Mesenchymal stem cell (in vitro differentiated cells and primary cell): ENCODE measurements at regions not wholly inside any gene's neighbourhood (a gene's known extent, or its start where the extent isn't known, plus 50 kb on each side); places are given as distances from the start of the nearest gene placed in this dataset.
A peak's percentile ranks its signal among the peaks of the same experiment; 100 is the strongest.
"Not testable (repeated sequence)": the region's sequence is repeated elsewhere in the genome, so short reads cannot be mapped to it uniquely, and the experiment has no call there.

Source experiments
- DNase-seq: peaks from one replicate; pipeline ENCODE4 v3.0.0-alpha.2; 2013
- H2AFZ ChIP-seq: one replicate; pipeline ENCODE4 v1.6.1; 2013; ENCODE audit warnings: low read depth, mild to moderate bottlenecking, control low read depth, inconsistent platforms, low read length, moderate library complexity
- H2AK5ac ChIP-seq: 2 replicates; pipeline ENCODE4 v1.6.1; 2013; ENCODE audit warnings: low read length, moderate library complexity, mild to moderate bottlenecking, inconsistent platforms; ENCODE audit not compliant: severe bottlenecking
- H2BK120ac ChIP-seq: one replicate; pipeline ENCODE4 v1.6.1; 2013; ENCODE audit warnings: low read depth, mild to moderate bottlenecking, inconsistent platforms, low read length, moderate library complexity
- H2BK12ac ChIP-seq, 2 experiments: one replicate each; pipeline ENCODE4 v1.6.1; 2013; ENCODE audit warnings: inconsistent platforms in 2 of 2, low read length in 2 of 2, mild to moderate bottlenecking in 2 of 2, moderate library complexity in 2 of 2, control low read depth in 1 of 2
- H2BK15ac ChIP-seq: one replicate; pipeline ENCODE4 v1.6.1; 2013; ENCODE audit warnings: mild to moderate bottlenecking, low read depth, inconsistent platforms; ENCODE audit not compliant: poor library complexity, severe bottlenecking
- H2BK5ac ChIP-seq: 2 replicates; pipeline ENCODE4 v1.6.1; 2013; ENCODE audit warnings: low read depth, mild to moderate bottlenecking, low read length, control low read depth, inconsistent platforms; ENCODE audit not compliant: poor library complexity, severe bottlenecking
- H3K14ac ChIP-seq, 2 experiments: one replicate each; pipeline ENCODE4 v1.6.1; 2013; ENCODE audit warnings: inconsistent platforms in 2 of 2, low read length in 2 of 2, control low read depth in 1 of 2, mild to moderate bottlenecking in 1 of 2, moderate library complexity in 1 of 2
- H3K18ac ChIP-seq, 2 experiments: one replicate each; pipeline ENCODE4 v1.6.1; 2013; ENCODE audit warnings: inconsistent platforms in 2 of 2, low read length in 2 of 2, control low read depth in 1 of 2, low read depth in 1 of 2, mild to moderate bottlenecking in 1 of 2
- H3K23ac ChIP-seq, 2 experiments: one replicate each; pipeline ENCODE4 v1.6.1; 2013; ENCODE audit warnings: inconsistent platforms in 2 of 2, low read length in 2 of 2, mild to moderate bottlenecking in 2 of 2, moderate library complexity in 2 of 2, control low read depth in 1 of 2
- H3K27ac ChIP-seq: 2 replicates; pipeline ENCODE4 v1.5.1; 2013; ENCODE audit warnings: mild to moderate bottlenecking, moderate library complexity, low read length, control low read depth, inconsistent platforms; ENCODE audit not compliant: poor library complexity, severe bottlenecking
- H3K27me3 ChIP-seq, 2 experiments: 2 replicates each; pipeline versions ENCODE4 v1.6.1 to v1.7.0; 2013; ENCODE audit warnings: low read length in 2 of 2, mild to moderate bottlenecking in 2 of 2, moderate library complexity in 2 of 2, control low read depth in 1 of 2, inconsistent platforms in 1 of 2; ENCODE audit not compliant: control insufficient read depth in 1 of 2, insufficient read depth in 1 of 2
- H3K36me3 ChIP-seq, 2 experiments: 2 replicates each; pipeline versions ENCODE4 v1.6.1 to v1.7.0; 2013; ENCODE audit warnings: low read length in 2 of 2, control low read depth in 1 of 2, inconsistent platforms in 1 of 2, low read depth in 1 of 2, mild to moderate bottlenecking in 1 of 2; ENCODE audit not compliant: insufficient read depth in 2 of 2, control insufficient read depth in 1 of 2
- H3K4ac ChIP-seq, 2 experiments: one replicate each; pipeline ENCODE4 v1.6.1; 2013; ENCODE audit warnings: inconsistent platforms in 2 of 2, low read length in 2 of 2, mild to moderate bottlenecking in 2 of 2, moderate library complexity in 2 of 2, control low read depth in 1 of 2, low read depth in 1 of 2
- H3K4me1 ChIP-seq: 2 replicates; pipeline ENCODE4 v1.6.1; 2013; ENCODE audit warnings: low read depth, low read length, control low read depth; ENCODE audit not compliant: control insufficient read depth, insufficient read depth
- H3K4me2 ChIP-seq: 2 replicates; pipeline ENCODE4 v1.6.1; 2013; ENCODE audit warnings: low read length, mild to moderate bottlenecking, inconsistent platforms; ENCODE audit not compliant: poor library complexity, severe bottlenecking
- H3K4me3 ChIP-seq, 2 experiments: 2 replicates each; pipeline versions ENCODE4 v1.5.1 to v1.7.0; 2013; ENCODE audit warnings: low read length in 2 of 2, mild to moderate bottlenecking in 2 of 2, control low read depth in 1 of 2, low read depth in 1 of 2; ENCODE audit not compliant: insufficient read depth in 1 of 2
- H3K79me1 ChIP-seq: replicated peaks from 2 replicates; pipeline ENCODE4 v1.6.1; 2013; ENCODE audit warnings: mild to moderate bottlenecking, control low read depth, low read length, inconsistent platforms; ENCODE audit not compliant: poor library complexity, severe bottlenecking
- H3K9ac ChIP-seq: 2 replicates; pipeline ENCODE4 v1.7.0; 2013; ENCODE audit warnings: mild to moderate bottlenecking, low read length, moderate library complexity
- H3K9me3 ChIP-seq: 2 replicates; pipeline ENCODE4 v1.7.0; 2013; ENCODE audit warnings: mild to moderate bottlenecking, low read length; ENCODE audit not compliant: control insufficient read depth
- H4K8ac ChIP-seq: one replicate; pipeline ENCODE4 v1.6.1; 2013; ENCODE audit warnings: inconsistent platforms, mild to moderate bottlenecking, low read length, moderate library complexity
- H4K91ac ChIP-seq: one replicate; pipeline ENCODE4 v1.6.1; 2013; ENCODE audit warnings: mild to moderate bottlenecking, low read length, inconsistent platforms
- WGBS: methylation state at CpG from one replicate; pipeline ENCODE4 v1.1.7; 2013; ENCODE audit warnings: mixed read lengths; 5-methylcytosine and 5-hydroxymethylcytosine counted together

DNA sequence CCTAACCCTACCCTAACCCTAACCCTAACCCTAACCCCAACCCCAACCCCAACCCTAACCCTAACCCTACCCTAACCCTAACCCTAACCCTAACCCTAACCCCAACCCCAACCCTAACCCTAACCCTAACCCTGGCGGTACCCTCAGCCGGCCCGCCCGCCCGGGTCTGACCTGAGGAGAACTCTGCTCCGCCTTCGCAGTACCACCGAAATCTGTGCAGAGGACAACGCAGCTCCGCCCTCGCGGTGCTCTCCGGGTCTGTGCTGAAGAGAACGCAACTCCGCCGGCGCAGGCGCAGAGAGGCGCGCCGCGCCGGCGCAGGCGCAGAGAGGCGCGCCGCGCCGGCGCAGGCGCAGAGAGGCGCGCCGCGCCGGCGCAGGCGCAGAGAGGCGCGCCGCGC, 56.1 kb upstream of the IQSEC3 start:
- DNase-seq, H3K4ac ChIP-seq, H2BK120ac ChIP-seq, H3K79me1 ChIP-seq, H2BK15ac ChIP-seq, H3K4me3 ChIP-seq, H4K91ac ChIP-seq, H2BK5ac ChIP-seq, H3K9ac ChIP-seq, H3K27me3 ChIP-seq, H3K4me1 ChIP-seq, H3K14ac ChIP-seq, H3K18ac ChIP-seq, H3K27ac ChIP-seq, H3K23ac ChIP-seq, H3K9me3 ChIP-seq, H2BK12ac ChIP-seq, H4K8ac ChIP-seq, H2AK5ac ChIP-seq, H3K4me2 ChIP-seq, H2AFZ ChIP-seq: not testable (repeated sequence)
- WGBS = 96% methylated on average over 17 of the region's 43 CpGs
- peaks cover 0 to 11% of the 10 kb centered on the region in 2 experiments for H3K36me3 ChIP-seq

DNA sequence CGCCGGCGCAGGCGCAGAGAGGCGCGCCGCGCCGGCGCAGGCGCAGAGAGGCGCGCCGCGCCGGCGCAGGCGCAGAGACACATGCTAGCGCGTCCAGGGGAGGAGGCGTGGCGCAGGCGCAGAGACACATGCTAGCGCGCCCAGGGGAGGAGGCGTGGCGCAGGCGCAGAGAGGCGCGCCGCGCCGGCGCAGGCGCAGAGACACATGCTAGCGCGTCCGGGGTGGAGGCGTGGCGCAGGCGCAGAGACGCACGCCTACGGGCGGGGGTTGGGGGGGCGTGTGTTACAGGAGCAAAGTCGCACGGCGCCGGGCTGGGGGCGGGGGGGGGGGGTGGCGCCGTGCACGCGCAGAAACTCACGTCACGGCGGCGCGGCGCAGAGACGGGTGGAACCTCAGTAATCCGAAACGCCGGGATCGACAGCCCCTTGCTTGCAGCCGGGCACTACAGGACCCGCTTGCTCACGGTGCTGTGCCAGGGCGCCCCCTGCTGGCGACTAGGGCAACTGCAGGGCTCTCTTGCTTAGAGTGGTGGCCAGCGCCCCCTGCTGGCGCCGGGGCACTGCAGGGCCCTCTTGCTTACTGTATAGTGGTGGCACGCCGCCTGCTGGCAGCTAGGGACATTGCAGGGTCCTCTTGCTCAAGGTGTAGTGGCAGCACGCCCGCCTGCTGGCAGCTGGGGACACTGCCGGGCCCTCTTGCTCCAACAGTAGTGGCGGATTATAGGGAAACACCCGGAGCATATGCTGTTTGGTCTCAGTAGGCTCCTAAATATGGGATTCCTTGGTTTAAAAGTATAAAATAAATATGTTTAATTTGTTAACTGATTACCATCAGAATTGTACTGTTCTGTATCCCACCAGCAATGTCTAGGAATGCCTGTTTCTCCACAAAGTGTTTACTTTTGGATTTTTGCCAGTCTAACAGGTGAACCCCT, 55.4 kb upstream of the IQSEC3 start:
- not testable (repeated sequence) for H2BK12ac ChIP-seq, H3K23ac ChIP-seq, H3K9me3 ChIP-seq, DNase-seq, H3K27ac ChIP-seq, H2AFZ ChIP-seq, H2BK120ac ChIP-seq, H3K4me2 ChIP-seq, H2BK15ac ChIP-seq, H3K27me3 ChIP-seq, H3K4me3 ChIP-seq, H4K91ac ChIP-seq, H3K14ac ChIP-seq, H2BK5ac ChIP-seq, H3K18ac ChIP-seq, H4K8ac ChIP-seq, H3K79me1 ChIP-seq, H3K4me1 ChIP-seq, H3K4ac ChIP-seq, H3K9ac ChIP-seq, H2AK5ac ChIP-seq
- H3K36me3 ChIP-seq = peaks cover 0 to 15% of the 10 kb centered on the region in 2 experiments
- 98% methylated on average over 18 of the region's 81 CpGs for WGBS

DNA sequence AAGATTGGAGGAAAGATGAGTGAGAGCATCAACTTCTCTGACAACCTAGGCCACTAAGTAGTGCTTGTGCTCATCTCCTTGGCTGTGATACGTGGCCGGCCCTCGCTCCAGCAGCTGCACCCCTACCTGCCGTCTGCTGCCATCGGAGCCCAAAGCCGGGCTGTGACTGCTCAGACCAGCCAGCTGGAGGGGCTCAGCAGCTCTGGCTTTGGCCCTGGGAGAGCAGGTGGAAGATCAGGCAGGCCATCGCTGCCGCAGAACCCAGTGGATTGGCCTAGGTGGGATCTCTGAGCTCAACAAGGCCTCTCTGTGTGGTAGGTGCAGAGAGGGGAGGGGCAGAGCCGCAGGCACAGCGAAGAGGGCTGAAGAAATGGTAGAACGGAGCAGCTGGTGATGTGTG, 54.3 kb upstream of the IQSEC3 start:
- H3K4ac ChIP-seq, DNase-seq, H3K4me2 ChIP-seq, H2AK5ac ChIP-seq, H2AFZ ChIP-seq, H3K27me3 ChIP-seq, H2BK12ac ChIP-seq, H2BK5ac ChIP-seq, H3K4me1 ChIP-seq, H3K9me3 ChIP-seq, H3K4me3 ChIP-seq, H3K27ac ChIP-seq, H2BK15ac ChIP-seq, H2BK120ac ChIP-seq, H3K23ac ChIP-seq, H3K9ac ChIP-seq, H4K8ac ChIP-seq, H4K91ac ChIP-seq, H3K79me1 ChIP-seq: not testable (repeated sequence)
- Histone ChIP-seq H3K14ac (peak overlapping the region in 1 of 2 experiments; percentile 73), H3K18ac (peak overlapping the region in 1 of 2 experiments; percentile 54), H3K36me3 (peaks cover 0 to 18% of the 10 kb centered on the region in 2 experiments)
- 95% methylated on average over 11 of the region's 11 CpGs for WGBS

DNA sequence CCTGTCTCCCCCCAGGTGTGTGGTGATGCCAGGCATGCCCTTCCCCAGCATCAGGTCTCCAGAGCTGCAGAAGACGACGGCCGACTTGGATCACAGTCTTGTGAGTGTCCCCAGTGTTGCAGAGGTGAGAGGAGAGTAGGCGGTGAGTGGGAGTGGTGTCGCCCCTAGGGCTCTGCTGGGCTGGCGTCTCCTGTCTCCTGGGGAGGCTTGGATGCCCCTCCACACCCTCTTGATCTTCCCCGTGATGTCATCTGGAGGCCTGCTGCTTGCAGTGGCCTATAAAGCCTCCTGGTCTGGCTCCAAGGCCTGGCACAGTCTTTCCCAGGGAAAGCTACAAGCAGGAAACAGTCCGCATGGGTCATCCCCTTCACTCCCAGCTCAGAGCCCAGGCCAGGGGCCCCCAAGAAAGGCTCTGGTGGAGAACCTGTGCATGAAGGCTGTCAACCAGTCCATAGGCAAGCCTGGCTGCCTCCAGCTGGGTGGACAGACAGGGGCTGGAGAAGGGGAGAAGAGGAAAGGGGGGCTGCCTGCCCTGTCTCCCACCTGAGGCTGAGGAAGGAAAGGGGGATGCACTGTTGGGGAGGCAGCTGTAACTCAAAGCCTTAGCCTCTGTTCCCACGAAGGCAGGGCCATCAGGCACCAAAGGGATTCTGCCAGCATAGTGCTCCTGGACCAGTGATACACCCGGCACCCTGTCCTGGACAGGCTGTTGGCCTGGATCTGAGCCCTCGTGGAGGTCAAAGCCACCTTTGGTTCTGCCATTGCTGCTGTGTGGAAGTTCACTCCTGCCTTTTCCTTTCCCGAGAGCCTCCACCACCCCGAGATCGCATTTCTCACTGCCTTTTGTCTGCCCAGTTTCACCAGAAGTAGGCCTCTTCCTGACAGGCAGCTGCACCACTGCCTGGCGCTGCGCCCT, 53.6 kb upstream of the IQSEC3 start:
- peaks cover 0 to 24% of the 10 kb centered on the region in 2 experiments for H3K36me3 ChIP-seq
- not testable (repeated sequence) for H2AK5ac ChIP-seq, H3K14ac ChIP-seq, H3K23ac ChIP-seq, H4K8ac ChIP-seq, DNase-seq, H2BK12ac ChIP-seq, H3K4ac ChIP-seq, H3K9me3 ChIP-seq, H3K27me3 ChIP-seq, H2AFZ ChIP-seq, H3K9ac ChIP-seq, H2BK15ac ChIP-seq, H3K79me1 ChIP-seq, H2BK120ac ChIP-seq, H3K4me3 ChIP-seq, H3K4me2 ChIP-seq, H3K27ac ChIP-seq, H3K18ac ChIP-seq, H4K91ac ChIP-seq, H3K4me1 ChIP-seq, H2BK5ac ChIP-seq
- 98% methylated on average over 14 of the region's 16 CpGs for WGBS
